HepG2 (cell line): ENCODE measurements at regions not wholly inside any gene's neighbourhood (a gene's known extent, or its start where the extent isn't known, plus 50 kb on each side); places are given as distances from the start of the nearest gene placed in this dataset.

Source experiments
- ATAC-seq: fragments of 200-7000 bp; cut with Tn5 transposase; 3 replicates; pipeline ENCODE4 v1.9.1; 2020; ENCODE audit warnings: mild to moderate bottlenecking, moderate library complexity
- BruUV-seq: library from RNA; stranded (reverse); fragments of 400-500 nt; replicated peaks from 2 replicates; lab custom pipeline; 2021; lab: Mats Ljungman, UMichigan
- CTCF ChIA-PET: fragments of 300-600 bp; formaldehyde crosslinking; extraction: SDS; loops from one replicate; lab custom pipeline; 2021; ENCODE audit warnings: low total read pairs, inconsistent platforms, low intra/inter-chr PET ratio; lab: Yijun Ruan, JAX
- POLR2A ChIA-PET: fragments of 350-600 bp; sonication (Branson Sonifier 250); formaldehyde crosslinking; loops from one replicate; lab custom pipeline; 2020; ENCODE audit warnings: antibody characterized with exemption, inconsistent platforms; lab: Yijun Ruan, JAX
- DNase-seq: peaks from one replicate; pipeline ENCODE4 v3.0.0-alpha.2; 2015; ENCODE audit warnings: low spot score
- FAIRE-seq: peaks from 3 replicates; lab custom pipeline; 2011; peaks lifted over from hg19 to GRCh38; lab: Jason Lieb, UNC
- H2AFZ ChIP-seq: one replicate; pipeline ENCODE4 v1.6.1; 2011; ENCODE audit warnings: low read length, inconsistent platforms
- H3K27ac ChIP-seq: fragments of 300-600 bp; 3 replicates; pipeline ENCODE4 v1.8.0; 2011; ENCODE audit warnings: mixed run types, mild to moderate bottlenecking, mixed read lengths, low read length, inconsistent platforms; ENCODE audit not compliant: insufficient read depth; ENCODE audit errors: extremely low read length
- H3K27me3 ChIP-seq, 2 experiments: fragments of 200-600 bp in 1 of 2; 2 replicates in 1 of 2; 3 replicates in 1 of 2; pipeline versions ENCODE4 v1.6.0 to v1.8.0; 2011; ENCODE audit warnings: low read length in 2 of 2, mild to moderate bottlenecking in 2 of 2, moderate library complexity in 2 of 2, inconsistent platforms in 1 of 2; ENCODE audit not compliant: insufficient read depth in 2 of 2, control insufficient read depth in 1 of 2
- H3K36me3 ChIP-seq, 2 experiments: fragments of 200-600 bp in 1 of 2; replicated peaks in 1 of 2; 2 replicates in 1 of 2; 3 replicates in 1 of 2; pipeline versions ENCODE4 v1.5.1 to v1.8.0; 2011; ENCODE audit warnings: low read length in 2 of 2, inconsistent platforms in 1 of 2; ENCODE audit not compliant: insufficient read depth in 2 of 2, control insufficient read depth in 1 of 2
- H3K4me1 ChIP-seq: 2 replicates; pipeline ENCODE4 v1.5.1; 2012; ENCODE audit warnings: low read length, inconsistent platforms; ENCODE audit not compliant: insufficient read depth
- H3K4me2 ChIP-seq: 2 replicates; pipeline ENCODE4 v1.6.0; 2011; ENCODE audit warnings: low read depth, low read length, inconsistent platforms
- H3K4me3 ChIP-seq, 3 experiments: fragments of 200-600 bp in 1 of 3; sonication (generic), shearing (Covaris generic) in 1 of 3; replicated peaks in 1 of 3; 2 replicates each; pipeline ENCODE4 v1.5.1; 2011 to 2016; ENCODE audit warnings: low read length in 3 of 3, inconsistent platforms in 2 of 3, low read depth in 2 of 3, mild to moderate bottlenecking in 2 of 3, control low read depth in 1 of 3, mixed read lengths in 1 of 3; ENCODE audit not compliant: insufficient read depth in 1 of 3
- H3K79me2 ChIP-seq: one replicate; pipeline ENCODE4 v1.6.1; 2011; ENCODE audit warnings: low read length, inconsistent platforms; ENCODE audit not compliant: insufficient read depth
- H3K9ac ChIP-seq: 2 replicates; pipeline ENCODE4 v1.6.0; 2011; ENCODE audit warnings: mild to moderate bottlenecking, low read depth, low read length, inconsistent platforms; ENCODE audit not compliant: insufficient read depth
- H3K9me3 ChIP-seq: 2 replicates; pipeline ENCODE4 v1.5.1; 2012; ENCODE audit warnings: mild to moderate bottlenecking, low read length
- H4K20me1 ChIP-seq: 2 replicates; pipeline ENCODE4 v1.6.0; 2011; ENCODE audit warnings: inconsistent platforms, mild to moderate bottlenecking, low read length, moderate library complexity; ENCODE audit not compliant: insufficient read depth
- ARID5B ChIP-seq: IDR thresholded peaks from 2 replicates; pipeline ENCODE4 v1.4.0; 2020; ENCODE audit warnings: mild to moderate bottlenecking, missing genetic modification reagents
- FOSL1 ChIP-seq: sonication (generic); formaldehyde crosslinking; IDR thresholded peaks from 2 replicates; pipeline ENCODE4 v1.9.0; 2021; ENCODE audit warnings: missing genetic modification reagents, borderline replicate concordance
- KDM4B ChIP-seq: sonication (generic); formaldehyde crosslinking; IDR thresholded peaks from 2 replicates; pipeline ENCODE4 v1.4.0; 2020; ENCODE audit warnings: missing genetic modification reagents
- MED8 ChIP-seq: sonication (generic); formaldehyde crosslinking; IDR thresholded peaks from 2 replicates; pipeline ENCODE4 v1.8.1; 2023; ENCODE audit warnings: mild to moderate bottlenecking, missing genetic modification reagents; ENCODE audit not compliant: insufficient replicate concordance
- MTERF4 ChIP-seq: sonication (generic); formaldehyde crosslinking; IDR thresholded peaks from 2 replicates; pipeline ENCODE4 v1.8.0; 2023; ENCODE audit warnings: mild to moderate bottlenecking, missing genetic modification reagents
- MXD3 ChIP-seq: IDR thresholded peaks from 2 replicates; pipeline ENCODE4 v1.6.1; 2016; ENCODE audit warnings: mild to moderate bottlenecking, missing biosample characterization, missing genetic modification reagents
- NFIB ChIP-seq: sonication (generic); formaldehyde crosslinking; IDR thresholded peaks from 2 replicates; pipeline ENCODE4 v1.9.0; 2021; ENCODE audit warnings: missing genetic modification reagents, mild to moderate bottlenecking, borderline replicate concordance
- NFKBIZ ChIP-seq: IDR thresholded peaks from 2 replicates; pipeline ENCODE4 v1.6.1; 2018; ENCODE audit warnings: missing genetic modification reagents, missing compliant biosample characterization
- NRL ChIP-seq: sonication (generic); formaldehyde crosslinking; IDR thresholded peaks from 2 replicates; pipeline ENCODE4 v1.5.0; 2020; ENCODE audit warnings: missing genetic modification reagents, mild to moderate bottlenecking, moderate library complexity, borderline replicate concordance
- POLR2A ChIP-seq, 2 experiments: IDR thresholded peaks; 2 replicates each; pipeline ENCODE4 v1.6.1; 2011; ENCODE audit warnings: low read depth in 2 of 2, low read length in 2 of 2, mild to moderate bottlenecking in 1 of 2, moderate library complexity in 1 of 2; ENCODE audit not compliant: insufficient read depth in 1 of 2
- ZC3H13 ChIP-seq: sonication (generic); formaldehyde crosslinking; IDR thresholded peaks from 2 replicates; pipeline ENCODE4 v1.8.1; 2023; ENCODE audit warnings: mild to moderate bottlenecking, missing genetic modification reagents, moderate library complexity
- ZIK1 ChIP-seq: sonication (generic); formaldehyde crosslinking; IDR thresholded peaks from 2 replicates; pipeline ENCODE4 v1.5.0; 2020; ENCODE audit warnings: mild to moderate bottlenecking, low read depth, missing genetic modification reagents, borderline replicate concordance
- ZNF224 ChIP-seq: sonication (generic); formaldehyde crosslinking; IDR thresholded peaks from 2 replicates; pipeline ENCODE4 v1.5.0; 2020; ENCODE audit warnings: mild to moderate bottlenecking, missing genetic modification reagents
- ZNF235 ChIP-seq: sonication (generic); formaldehyde crosslinking; IDR thresholded peaks from 2 replicates; pipeline ENCODE4 v1.8.1; 2023; ENCODE audit warnings: mild to moderate bottlenecking, missing genetic modification reagents, borderline replicate concordance
- ZNF383 ChIP-seq: sonication (generic); formaldehyde crosslinking; IDR thresholded peaks from 2 replicates; pipeline ENCODE4 v1.4.0; 2020; ENCODE audit warnings: missing genetic modification reagents, mild to moderate bottlenecking, borderline replicate concordance
- ZNF652 ChIP-seq: IDR thresholded peaks from 2 replicates; pipeline ENCODE4 v1.6.1; 2016; ENCODE audit warnings: low read depth, borderline replicate concordance
- ZNF777 ChIP-seq: sonication (generic); formaldehyde crosslinking; IDR thresholded peaks from 2 replicates; pipeline ENCODE4 v1.4.0; 2020; ENCODE audit warnings: missing genetic modification reagents
- WGBS: methylation state at CpG from one replicate; pipeline ENCODE4 v1.1.6; 2017; ENCODE audit warnings: low lambda C conversion rate; 5-methylcytosine and 5-hydroxymethylcytosine counted together
- in situ Hi-C: cut with HindIII; loops from 2 replicates; pipeline ENCODE4 v1.10.0; 2017; ENCODE audit warnings: low pct_unique_long_range_greater_than_20kb; ENCODE audit not compliant: extremely low pct_ligation_motif_present
- intact Hi-C: fragments of 100-400 bp; cut with micrococcal nuclease; formaldehyde crosslinking; loops from one replicate; pipeline ENCODE4 v1.10.0; 2022; ENCODE audit not compliant: unreplicated experiment
- TF ChIP-seq, protein P1 (sequence below): sonication (generic); formaldehyde crosslinking; conservative IDR thresholded peaks from 2 replicates; pipeline ENCODE4 v1.4.0; 2020; ENCODE audit warnings: missing genetic modification reagents
- TF ChIP-seq, protein P2 (sequence below): sonication (generic); formaldehyde crosslinking; IDR thresholded peaks from 2 replicates; pipeline ENCODE4 v1.5.0; 2020; ENCODE audit warnings: mild to moderate bottlenecking, missing genetic modification reagents

- DNase-seq (no peak), FAIRE-seq (no peak), ATAC-seq (no peak)
- H3K4me3 ChIP-seq = no peak overlapping the region
- no peaks in the 10 kb centered on the region for H4K20me1 ChIP-seq
- H2AFZ ChIP-seq = no peak overlapping the region
- ChIA-PET CTCF (no interaction called here), POLR2A (no interaction called here)
- H3K4me2 ChIP-seq = no peak overlapping the region
- BruUV-seq = no TSS peak
- no peak overlapping the region for H3K27ac ChIP-seq
- H3K9ac ChIP-seq = no peak overlapping the region
- intact Hi-C loops = no loop called here
- no peak for TF ChIP-seq ZIK1 (CRISPR knock-in tag)
- TF ChIP-seq MED8 (CRISPR knock-in tag) = no peak
- no peak for TF ChIP-seq ZNF777
- TF ChIP-seq, protein P1, sequence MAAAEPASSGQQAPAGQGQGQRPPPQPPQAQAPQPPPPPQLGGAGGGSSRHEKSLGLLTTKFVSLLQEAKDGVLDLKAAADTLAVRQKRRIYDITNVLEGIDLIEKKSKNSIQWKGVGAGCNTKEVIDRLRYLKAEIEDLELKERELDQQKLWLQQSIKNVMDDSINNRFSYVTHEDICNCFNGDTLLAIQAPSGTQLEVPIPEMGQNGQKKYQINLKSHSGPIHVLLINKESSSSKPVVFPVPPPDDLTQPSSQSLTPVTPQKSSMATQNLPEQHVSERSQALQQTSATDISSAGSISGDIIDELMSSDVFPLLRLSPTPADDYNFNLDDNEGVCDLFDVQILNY (CRISPR knock-in tag) = no peak
- no peak for TF ChIP-seq MTERF4
- TF ChIP-seq NFIB (CRISPR knock-in tag) = no peak
- no peak for TF ChIP-seq ZNF235
- TF ChIP-seq, protein P2, sequence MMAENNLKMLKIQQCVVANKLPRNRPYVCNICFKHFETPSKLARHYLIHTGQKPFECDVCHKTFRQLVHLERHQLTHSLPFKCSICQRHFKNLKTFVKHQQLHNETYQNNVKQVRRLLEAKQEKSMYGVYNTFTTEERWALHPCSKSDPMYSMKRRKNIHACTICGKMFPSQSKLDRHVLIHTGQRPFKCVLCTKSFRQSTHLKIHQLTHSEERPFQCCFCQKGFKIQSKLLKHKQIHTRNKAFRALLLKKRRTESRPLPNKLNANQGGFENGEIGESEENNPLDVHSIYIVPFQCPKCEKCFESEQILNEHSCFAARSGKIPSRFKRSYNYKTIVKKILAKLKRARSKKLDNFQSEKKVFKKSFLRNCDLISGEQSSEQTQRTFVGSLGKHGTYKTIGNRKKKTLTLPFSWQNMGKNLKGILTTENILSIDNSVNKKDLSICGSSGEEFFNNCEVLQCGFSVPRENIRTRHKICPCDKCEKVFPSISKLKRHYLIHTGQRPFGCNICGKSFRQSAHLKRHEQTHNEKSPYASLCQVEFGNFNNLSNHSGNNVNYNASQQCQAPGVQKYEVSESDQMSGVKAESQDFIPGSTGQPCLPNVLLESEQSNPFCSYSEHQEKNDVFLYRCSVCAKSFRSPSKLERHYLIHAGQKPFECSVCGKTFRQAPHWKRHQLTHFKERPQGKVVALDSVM (CRISPR knock-in tag) = no peak
- TF ChIP-seq FOSL1 (CRISPR knock-in tag) = no peak
- no peak for TF ChIP-seq ZNF652 (CRISPR knock-in tag)
- no peak for TF ChIP-seq MXD3
- TF ChIP-seq ARID5B (CRISPR knock-in tag) = no peak
- no peak for TF ChIP-seq NRL (CRISPR knock-in tag)
- TF ChIP-seq ZC3H13 (CRISPR knock-in tag) = no peak
- TF ChIP-seq NFKBIZ (CRISPR knock-in tag) = no peak
- TF ChIP-seq KDM4B (CRISPR knock-in tag) = no peak
- no peak for TF ChIP-seq ZNF224 (CRISPR knock-in tag)
- no peak for TF ChIP-seq ZNF383 (CRISPR knock-in tag)
- no peak for TF ChIP-seq POLR2A (IDR thresholded peaks at IDR 0.05; ENCODE audit: insufficient read depth in 1 of 2, low read depth in 2 of 2, low read length in 2 of 2)
- WGBS = 64% methylated on average over 8 of the region's 18 CpGs
- no peaks in the 10 kb centered on the region for H3K9me3 ChIP-seq
- H3K36me3 ChIP-seq = no peaks in the 10 kb centered on the region
- H3K4me1 ChIP-seq = no peaks in the 10 kb centered on the region
- in situ Hi-C loops = no loop called here
- H3K79me2 ChIP-seq = no peaks in the 10 kb centered on the region
- H3K27me3 ChIP-seq = no peaks in the 10 kb centered on the region; a peak in 1 of 5 replicates
Observed at GRCh38 chr5:52517667-52518066, 270.0 kb upstream of the ITGA1 start.
